NCI-H1436 (cell line): ENCODE measurements at regions not wholly inside any gene's neighbourhood (a gene's known extent, or its start where the extent isn't known, plus 50 kb on each side); places are given as distances from the start of the nearest gene placed in this dataset.
"Not testable (repeated sequence)": the region's sequence is repeated elsewhere in the genome, so short reads cannot be mapped to it uniquely, and the experiment has no call there.

Experiments
- DNase-seq: peaks from one replicate; lab custom pipeline; 2025; lab: John Stamatoyannopoulos, UW

DNA sequence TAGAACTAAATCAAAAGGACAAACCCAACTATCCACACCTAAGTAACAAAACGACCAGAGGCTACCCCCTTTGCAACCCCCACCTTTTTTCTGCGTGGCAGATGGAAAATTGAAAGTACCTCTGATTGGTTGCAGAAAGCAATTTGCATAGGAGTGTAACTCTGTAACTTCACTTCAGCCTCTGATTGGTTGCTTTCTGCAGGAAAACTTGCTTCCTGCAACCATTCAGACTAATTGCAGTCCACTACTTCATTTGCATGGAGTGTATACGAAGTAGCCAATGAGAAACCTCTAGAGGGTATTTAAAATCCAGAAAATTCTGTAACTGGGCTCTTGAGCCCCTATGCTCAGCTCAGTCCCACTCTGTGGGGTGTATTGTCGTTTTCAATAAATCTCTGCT, 129.1 kb upstream of the OLIG3 start:
- no peak for DNase-seq

DNA sequence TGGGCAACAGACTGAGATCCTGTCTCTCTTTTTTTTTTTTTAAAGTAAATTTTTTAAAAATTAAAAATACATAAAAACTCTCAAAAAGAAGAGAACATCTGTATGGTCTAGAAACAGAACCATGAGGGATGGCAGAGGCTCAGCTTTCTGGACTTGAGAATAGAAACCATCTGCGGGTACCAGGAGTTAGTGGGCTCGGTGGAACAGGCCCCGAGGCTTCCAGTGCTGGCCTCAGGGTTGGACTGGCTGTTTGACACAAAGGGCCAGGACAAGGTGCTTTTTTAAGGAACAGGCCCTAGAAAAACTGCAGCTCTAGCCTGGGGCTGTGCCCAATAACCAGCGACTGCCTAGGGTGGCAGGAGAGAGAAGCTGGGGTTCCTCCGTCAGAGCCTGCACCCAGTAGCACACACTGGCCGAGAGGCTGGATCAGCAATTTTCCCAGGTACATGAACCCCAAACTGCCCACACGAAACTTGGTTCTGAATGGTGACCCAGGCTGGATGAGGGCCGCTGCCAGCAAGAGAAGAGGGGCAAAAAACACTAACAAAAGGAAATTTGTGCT, 131.0 kb upstream of the OLIG3 start:
- no peak for DNase-seq

DNA sequence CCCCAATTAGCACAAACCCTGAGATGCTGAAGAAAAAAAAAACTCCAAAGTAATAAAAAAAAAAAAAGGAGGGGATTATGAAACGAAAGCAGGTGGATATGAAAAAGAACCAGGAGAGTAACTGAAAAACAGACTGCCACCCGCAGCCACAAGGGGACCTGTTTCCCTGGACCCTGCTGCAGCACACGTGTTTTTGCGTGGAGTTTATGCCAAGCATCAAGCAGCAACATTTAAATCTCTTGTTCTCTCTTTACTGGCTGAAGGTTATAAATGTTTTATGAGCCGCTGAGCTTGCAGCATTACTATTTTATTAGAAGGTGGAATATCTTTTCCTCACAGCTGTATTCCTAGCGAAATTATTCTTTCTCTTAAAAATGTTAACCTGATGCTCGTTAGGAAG, 131.6 kb upstream of the OLIG3 start:
- DNase-seq: no peak

DNA sequence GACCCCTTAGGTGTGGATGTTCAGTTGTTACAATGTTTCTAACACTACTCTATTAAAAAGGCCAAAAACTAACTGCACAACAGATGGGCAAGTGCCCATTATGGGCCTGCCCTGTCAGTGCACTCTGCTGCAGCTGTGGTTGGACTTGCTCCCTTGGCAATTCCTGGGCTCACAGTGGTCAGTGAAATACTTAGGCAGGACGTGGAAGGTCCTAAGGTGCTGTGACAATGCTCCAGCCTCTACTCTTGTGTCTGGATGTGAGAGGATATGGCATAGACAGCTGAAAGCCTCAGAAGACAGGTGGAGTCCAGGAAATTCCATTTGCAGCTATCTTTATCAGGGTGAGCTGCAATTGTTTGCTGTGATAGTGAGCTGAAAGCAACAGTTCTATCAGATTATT, 136.5 kb upstream of the OLIG3 start:
- DNase-seq: no peak

GRCh38 chr6:137631323-137631722, 137.1 kb upstream of the OLIG3 start:
- DNase-seq: no peak

DNA sequence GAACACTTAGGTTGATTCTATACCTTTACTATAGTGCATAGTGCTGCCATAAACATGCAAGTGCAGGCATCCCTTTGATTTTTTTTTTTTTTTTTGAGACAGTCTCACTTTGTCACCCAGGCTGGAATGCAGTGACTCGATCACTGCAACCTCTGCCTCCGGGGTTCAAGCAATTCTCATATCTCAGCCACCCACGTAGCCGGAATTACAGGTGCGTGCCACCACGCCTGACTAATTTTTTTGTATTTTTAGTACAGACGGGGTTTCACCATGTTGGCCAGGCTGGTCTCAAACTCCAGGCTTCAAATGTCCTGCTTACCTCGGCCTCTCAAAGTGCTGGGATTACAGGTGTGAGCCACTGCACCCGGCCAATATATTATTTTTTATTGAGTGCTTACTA, 140.0 kb upstream of the OLIG3 start:
- DNase-seq: not testable (repeated sequence)

DNA sequence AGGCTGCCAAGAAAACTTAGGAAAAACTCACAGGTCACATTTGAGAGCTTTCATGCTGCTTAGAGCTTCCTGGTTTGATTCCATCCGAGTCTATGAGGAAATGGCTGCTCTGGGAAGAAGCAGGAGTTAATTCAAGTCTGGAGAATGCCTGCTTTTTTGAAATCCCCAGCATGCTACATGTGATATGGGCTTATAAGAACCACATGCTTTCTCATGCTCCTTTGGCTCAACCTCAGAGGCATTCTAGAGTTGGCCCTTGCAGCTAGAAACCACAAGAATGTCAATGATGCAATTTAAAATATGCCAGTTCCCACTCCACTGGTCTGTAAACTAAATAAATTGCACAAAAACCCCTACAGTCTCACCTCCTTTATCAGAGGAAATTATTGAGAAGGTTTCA, 142.9 kb upstream of the OLIG3 start:
- no peak for DNase-seq

GRCh38 chr6:137638926-137639706, 144.9 kb upstream of the OLIG3 start:
- DNase-seq: no peak

GRCh38 chr6:137640086-137640485, 145.9 kb upstream of the OLIG3 start:
- no peak for DNase-seq

DNA sequence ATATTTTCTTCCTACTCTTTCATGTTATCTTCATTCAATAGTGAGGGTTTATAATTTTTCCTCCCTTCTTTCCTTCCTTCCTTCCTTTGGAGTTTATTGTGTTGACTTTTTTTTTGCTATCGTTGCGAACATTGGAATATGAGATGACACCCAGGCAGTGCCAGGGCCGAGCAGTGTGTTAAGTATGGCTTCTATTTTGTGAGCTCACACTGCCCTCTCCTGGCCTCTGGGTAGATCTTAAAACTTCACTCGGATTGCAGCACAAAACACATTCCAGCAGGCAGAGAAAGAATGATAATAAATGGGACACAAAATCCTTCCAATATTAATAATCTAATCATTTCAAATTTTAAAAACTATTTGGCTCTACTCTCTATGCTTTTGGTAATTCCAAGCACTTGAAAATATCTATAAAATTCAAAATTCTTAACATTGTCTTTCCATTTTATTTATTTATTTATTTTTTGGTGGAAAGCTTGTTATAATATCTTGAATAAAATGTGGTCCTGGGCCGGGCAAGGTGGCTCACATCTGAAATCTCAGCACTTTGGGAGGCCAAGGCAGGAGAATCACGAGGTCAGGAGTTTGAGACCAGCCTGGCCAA, 147.4 kb upstream of the OLIG3 start:
- DNase-seq: peak; percentile 64

GRCh38 chr6:137643210-137643609, 149.0 kb upstream of the OLIG3 start:
- DNase-seq: not testable (repeated sequence)

DNA sequence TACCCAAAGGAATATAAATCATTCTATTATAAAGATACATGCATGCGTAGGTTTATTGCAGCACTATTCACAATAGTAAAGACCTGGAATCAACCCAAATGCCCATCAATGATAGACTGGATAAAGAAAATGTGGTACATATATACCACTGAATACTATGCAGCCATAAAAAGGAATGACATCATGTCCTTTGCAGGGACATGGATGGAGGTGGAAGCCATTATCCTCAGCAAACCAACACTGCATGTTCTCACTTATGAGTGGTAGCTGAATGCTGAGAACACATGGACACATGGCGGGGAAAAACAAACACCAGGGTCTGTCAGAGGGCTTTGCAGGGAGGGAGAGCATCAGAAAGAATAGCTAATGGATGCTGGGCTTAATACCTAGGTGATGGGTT, 149.4 kb upstream of the OLIG3 start:
- DNase-seq: not testable (repeated sequence)

DNA sequence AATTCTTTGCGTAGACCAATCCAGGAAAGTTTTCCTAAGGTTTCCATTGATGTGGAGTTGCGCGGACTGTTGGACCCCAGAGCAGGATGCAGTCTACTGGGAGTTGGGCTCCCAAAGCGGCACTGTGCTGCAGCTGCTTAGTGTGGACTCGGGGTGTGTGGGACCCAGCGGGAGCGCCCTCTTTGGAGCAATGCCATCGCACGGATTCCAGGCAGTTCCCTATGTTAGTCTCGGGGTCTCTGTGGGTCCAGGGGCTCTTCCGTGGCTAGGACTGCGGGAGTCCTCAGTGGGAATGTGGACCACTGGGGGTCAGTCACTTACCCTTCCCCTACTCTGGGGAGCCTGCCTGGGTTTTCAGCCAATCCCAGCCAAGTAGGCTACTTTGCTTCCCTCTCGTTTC, 151.7 kb upstream of the OLIG3 start:
- no peak for DNase-seq

- no peak for DNase-seq
These were observed 152.3 kb upstream of the OLIG3 start for GRCh38 chr6:137646484-137646883.

DNA sequence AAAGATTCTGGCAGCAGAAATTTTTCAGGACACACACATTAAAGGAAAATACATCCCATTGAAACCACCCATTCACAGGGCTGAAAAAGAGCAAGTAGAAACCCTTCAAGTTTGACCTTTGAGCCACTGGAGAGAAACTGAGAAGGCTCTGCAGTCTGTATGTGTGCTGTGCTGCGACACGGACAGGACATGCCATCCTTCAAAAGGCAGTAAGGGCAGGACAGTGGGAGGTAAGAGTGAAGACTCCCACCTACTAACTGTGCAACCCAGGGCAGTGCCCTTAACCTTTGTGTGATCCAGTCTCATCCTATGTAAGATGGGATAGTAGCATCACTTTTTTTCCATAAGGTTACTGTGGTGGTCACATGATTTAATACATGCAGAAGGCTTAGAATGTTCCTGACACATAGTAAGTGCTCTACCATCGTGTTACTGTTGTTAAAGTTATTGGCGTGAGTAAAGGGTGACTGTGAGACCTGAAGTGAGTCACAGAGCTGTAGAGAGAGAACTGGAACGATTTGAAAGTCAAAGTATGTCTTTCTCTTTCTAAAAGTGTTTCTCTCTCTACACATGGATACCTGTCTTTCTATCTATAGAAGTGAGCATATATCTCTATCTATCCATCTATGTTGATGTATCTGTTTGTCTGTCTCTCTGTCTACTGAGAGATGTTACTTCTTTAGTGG, 153.7 kb upstream of the OLIG3 start:
- no peak for DNase-seq

DNA sequence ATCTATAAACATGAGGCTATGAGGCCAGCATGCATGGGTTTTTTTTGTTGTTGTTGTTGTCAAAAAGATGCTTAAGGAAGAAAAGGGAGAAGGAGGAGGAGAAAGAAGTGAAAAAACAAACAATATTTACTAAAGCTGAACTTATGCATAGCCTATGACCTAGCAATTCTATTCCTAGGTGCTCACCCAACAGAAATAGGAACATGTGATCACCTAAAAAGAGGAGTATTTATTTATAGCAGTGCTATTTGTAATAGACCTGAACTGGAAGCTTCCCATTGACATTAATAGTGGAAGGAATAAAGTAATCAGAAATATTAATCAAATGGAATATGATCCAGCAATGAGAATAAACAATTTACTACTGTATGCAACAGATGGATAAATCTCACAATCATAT, 156.5 kb upstream of the OLIG3 start:
- no peak for DNase-seq

DNA sequence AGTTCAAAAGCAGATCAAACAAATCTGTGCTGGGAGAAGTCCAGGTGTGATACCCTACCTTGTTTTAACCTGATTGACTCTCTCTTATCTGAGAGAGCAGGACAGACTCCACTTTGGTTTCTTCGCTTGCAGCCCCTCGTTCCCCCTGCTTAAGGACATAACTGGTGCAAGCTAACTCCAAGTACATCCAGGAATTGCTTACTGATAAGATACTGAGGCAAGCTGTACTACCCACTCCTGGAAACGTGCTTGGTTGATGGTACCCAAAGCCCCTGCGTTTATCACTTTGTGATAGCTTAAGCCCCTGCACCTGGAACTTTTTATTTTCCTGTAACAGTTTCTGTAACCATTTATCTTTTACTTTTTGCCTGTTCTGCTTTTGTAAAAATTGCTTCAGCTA, 157.0 kb upstream of the OLIG3 start:
- DNase-seq: no peak

DNA sequence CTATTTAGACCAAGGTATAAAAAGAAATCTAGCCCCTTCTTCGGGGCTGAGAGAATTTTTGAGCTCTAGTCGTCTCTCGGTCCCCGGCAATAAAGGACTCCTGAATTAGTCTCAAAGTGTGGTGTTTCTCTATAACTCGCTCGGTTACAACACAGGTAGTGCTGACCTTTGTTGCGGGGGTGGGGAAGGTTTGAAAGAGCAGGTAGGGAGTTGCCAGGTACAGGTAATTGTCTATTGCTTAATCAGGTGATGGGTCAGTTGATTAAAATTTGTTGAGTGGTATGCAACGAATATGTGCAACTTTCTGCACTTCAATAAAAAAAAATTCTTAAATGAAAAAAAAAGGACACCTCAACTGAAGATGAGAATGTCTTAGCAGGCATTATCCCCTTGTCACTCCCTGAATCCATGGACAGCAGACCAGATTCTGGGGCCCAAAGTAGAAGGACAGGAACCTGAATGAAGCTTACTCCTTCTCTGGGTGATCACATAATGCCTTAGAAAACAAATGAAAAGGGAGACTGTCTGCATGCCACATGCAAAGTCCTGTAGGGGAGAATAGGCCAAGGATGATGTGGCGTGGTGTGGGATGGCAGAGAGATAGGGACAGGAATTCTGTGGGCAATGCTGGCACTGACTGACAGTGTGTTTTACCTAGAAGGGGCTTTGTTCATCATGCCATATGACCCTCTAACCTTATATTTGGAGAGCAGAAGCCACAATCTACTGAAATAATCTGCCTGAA, 157.6 kb upstream of the OLIG3 start:
- no peak for DNase-seq

DNA sequence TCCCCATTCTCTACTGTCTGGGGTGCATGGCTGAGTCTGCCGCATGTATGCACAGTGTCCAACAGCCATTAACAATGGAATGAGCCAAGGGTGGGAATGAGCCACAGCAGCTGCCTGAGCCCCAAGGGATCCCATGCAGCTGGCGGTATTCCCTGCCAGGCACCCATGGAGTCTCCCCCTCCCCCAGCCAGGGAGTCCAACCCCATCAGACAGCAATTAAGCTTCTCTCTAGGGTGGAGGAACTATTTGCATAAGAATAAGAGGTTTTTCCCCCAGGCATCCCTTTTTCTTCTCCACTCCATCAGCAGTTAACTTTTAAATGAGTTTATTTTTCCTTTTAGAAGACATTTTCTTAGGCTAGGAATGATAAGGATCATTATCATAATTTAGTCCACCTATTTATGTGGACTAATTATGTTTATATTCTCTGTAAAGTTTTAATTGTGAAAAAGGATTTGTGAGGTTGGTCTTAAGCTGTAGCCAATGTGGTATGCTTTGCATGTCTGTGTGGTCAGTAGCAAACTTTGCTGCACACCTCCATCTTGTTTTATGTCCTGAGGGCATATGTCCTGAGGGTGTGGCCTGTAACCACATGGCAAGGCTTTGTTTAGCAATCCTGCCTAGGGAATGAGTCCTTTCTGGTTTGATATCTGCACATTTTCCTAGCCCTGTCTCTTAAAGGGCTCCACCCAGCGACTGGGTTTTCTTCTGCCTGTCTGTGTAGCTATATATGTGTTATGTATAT, 158.9 kb upstream of the OLIG3 start:
- DNase-seq: no peak

DNA sequence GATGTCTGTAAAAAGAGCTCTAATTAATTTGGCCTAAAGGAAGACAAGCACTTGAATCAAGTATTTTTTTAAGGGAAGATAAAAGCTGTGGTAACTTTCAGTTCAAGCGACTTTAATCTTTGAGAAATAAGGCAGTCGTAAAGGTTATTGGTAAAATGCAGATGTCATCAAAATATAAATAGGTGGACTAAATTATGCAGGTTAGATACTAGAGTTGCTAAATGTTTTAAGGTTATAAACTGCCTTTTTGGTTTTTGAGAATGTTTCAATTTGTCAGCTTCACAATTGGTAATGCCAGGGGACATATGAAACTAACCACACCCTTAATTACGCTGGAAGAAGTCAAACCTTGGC, 159.5 kb upstream of the OLIG3 start:
- DNase-seq: no peak

- no peak for DNase-seq
These were observed 160.3 kb upstream of the OLIG3 start for GRCh38 chr6:137654365-137654981.
